K562 (cell line): ENCODE measurements at regions not wholly inside any gene's neighbourhood (a gene's known extent, or its start where the extent isn't known, plus 50 kb on each side); places are given as distances from the start of the nearest gene placed in this dataset.

Experiments used
- ARID1B ChIP-seq: fragments of 450-650 bp; IDR thresholded peaks from 2 replicates; pipeline ENCODE4 v1.6.1; 2016; ENCODE audit warnings: antibody characterized with exemption, mild to moderate bottlenecking, inconsistent platforms
- CBFB ChIP-seq: sonication (generic); formaldehyde crosslinking; IDR thresholded peaks from 2 replicates; pipeline ENCODE4 v1.4.0; 2020; ENCODE audit warnings: mild to moderate bottlenecking, missing genetic modification reagents
- CREBBP ChIP-seq: IDR thresholded peaks from one replicate; pipeline ENCODE4 v1.6.1; 2012; ENCODE audit warnings: low read depth, mild to moderate bottlenecking, control low read depth, inconsistent platforms, low read length
- ESRRA ChIP-seq: fragments of 450-650 bp; IDR thresholded peaks from 2 replicates; pipeline ENCODE4 v1.6.1; 2014; ENCODE audit warnings: low read depth, mild to moderate bottlenecking, moderate library complexity, borderline replicate concordance
- ETS2 ChIP-seq: IDR thresholded peaks from 2 replicates; pipeline ENCODE4 v1.6.1; 2016; ENCODE audit warnings: borderline replicate concordance, missing genetic modification characterization, mild to moderate bottlenecking, moderate library complexity, missing compliant biosample characterization; ENCODE audit not compliant: poor library complexity, severe bottlenecking
- FOXJ2 ChIP-seq: fragments of 200-800 bp; sonication (Bioruptor generic); IDR thresholded peaks from 2 replicates; pipeline ENCODE4 v1.6.1; 2016; ENCODE audit warnings: missing genetic modification characterization, missing compliant biosample characterization
- GABPA ChIP-seq: fragments of 200-800 bp; sonication (Bioruptor generic); conservative IDR thresholded peaks from 2 replicates; pipeline ENCODE4 v1.6.1; 2016; ENCODE audit warnings: low read depth, missing genetic modification characterization, missing compliant biosample characterization
- GATA2 ChIP-seq: sonication (generic); formaldehyde crosslinking; IDR thresholded peaks from 2 replicates; pipeline ENCODE4 v1.4.0; 2020; ENCODE audit warnings: mild to moderate bottlenecking, missing genetic modification reagents
- KDM5B ChIP-seq: fragments of 200-600 bp; sonication (generic); IDR thresholded peaks from 2 replicates; pipeline ENCODE4 v1.6.1; 2012; ENCODE audit warnings: low read depth, mild to moderate bottlenecking, moderate library complexity, low read length, control low read depth, inconsistent platforms; ENCODE audit not compliant: insufficient replicate concordance
- MCM5 ChIP-seq: fragments of 450-650 bp; IDR thresholded peaks from 2 replicates; pipeline ENCODE4 v1.6.1; 2016; ENCODE audit warnings: low read depth
- MEIS2 ChIP-seq: fragments of 450-650 bp; IDR thresholded peaks from 2 replicates; pipeline ENCODE4 v1.6.1; 2014; ENCODE audit warnings: mild to moderate bottlenecking; ENCODE audit not compliant: partially characterized antibody
- MXI1 ChIP-seq: IDR thresholded peaks from 2 replicates; pipeline ENCODE4 v1.6.1; 2011; ENCODE audit warnings: low read depth, mild to moderate bottlenecking, improper control_type of control experiment, low read length
- RFX1 ChIP-seq: fragments of 450-650 bp; IDR thresholded peaks from 2 replicates; pipeline ENCODE4 v1.6.1; 2016; ENCODE audit warnings: mild to moderate bottlenecking, moderate library complexity
- RHOXF2B ChIP-seq: fragments of 250-450 bp; sonication (Bioruptor Pico); conservative IDR thresholded peaks from 2 replicates; pipeline ENCODE4 v1.5.1; 2021
- SAFB ChIP-seq: fragments of 200-400 bp; formaldehyde crosslinking; IDR thresholded peaks from 2 replicates; pipeline ENCODE4 v1.6.1; 2017; ENCODE audit warnings: low read depth, low read length, borderline replicate concordance
- SMARCC2 ChIP-seq: fragments of 450-650 bp; IDR thresholded peaks from 2 replicates; pipeline ENCODE4 v1.6.1; 2017; ENCODE audit warnings: antibody characterized with exemption, moderate library complexity, mild to moderate bottlenecking, low read depth
- TBP ChIP-seq: optimal IDR thresholded peaks from 2 replicates; pipeline ENCODE3; 2011; ENCODE audit warnings: low read depth, low read length, improper control_type of control experiment
- TEAD1 ChIP-seq, 2 experiments: fragments of 450-650 bp in 1 of 2; sonication (generic) in 1 of 2; formaldehyde crosslinking; IDR thresholded peaks; 2 replicates each; pipeline versions ENCODE4 v1.4.0 to v1.8.0; 2020 to 2022; ENCODE audit warnings: mild to moderate bottlenecking in 2 of 2, missing genetic modification reagents in 1 of 2
- ZNF384 ChIP-seq: IDR thresholded peaks from 2 replicates; pipeline ENCODE4 v1.6.1; 2012; ENCODE audit warnings: low read depth, low read length, improper control_type of control experiment
- ZNF583 ChIP-seq: fragments of 250-450 bp; sonication (Bioruptor Pico); IDR thresholded peaks from 2 replicates; pipeline ENCODE4 v1.4.0; 2020
- ZNF778 ChIP-seq: fragments of 450-650 bp; formaldehyde crosslinking; IDR thresholded peaks from 2 replicates; pipeline ENCODE4 v1.4.0; 2020; ENCODE audit warnings: mild to moderate bottlenecking, moderate library complexity
- TF ChIP-seq, protein P1 (sequence below): IDR thresholded peaks from 2 replicates; pipeline ENCODE4 v1.6.1; 2011; ENCODE audit not compliant: insufficient read length; ENCODE audit errors: extremely low read depth
- TF ChIP-seq, protein P2 (sequence below), 2 experiments: fragments of 150-350 bp in 1 of 2; IDR thresholded peaks; 2 replicates each; pipeline ENCODE4 v1.6.1; 2012 to 2016; ENCODE audit warnings: low read depth in 2 of 2, low read length in 2 of 2, mild to moderate bottlenecking in 1 of 2, moderate library complexity in 1 of 2
- TF ChIP-seq, protein P3 (sequence below): fragments of 250-450 bp; sonication (Bioruptor Pico); IDR thresholded peaks from 2 replicates; pipeline ENCODE4 v1.8.0; 2022; ENCODE audit warnings: moderate library complexity, mild to moderate bottlenecking, inconsistent platforms
- TF ChIP-seq, protein P4 (sequence below): sonication (generic); formaldehyde crosslinking; IDR thresholded peaks from 2 replicates; pipeline ENCODE4 v1.9.0; 2022; ENCODE audit warnings: mild to moderate bottlenecking, missing genetic modification reagents

DNA sequence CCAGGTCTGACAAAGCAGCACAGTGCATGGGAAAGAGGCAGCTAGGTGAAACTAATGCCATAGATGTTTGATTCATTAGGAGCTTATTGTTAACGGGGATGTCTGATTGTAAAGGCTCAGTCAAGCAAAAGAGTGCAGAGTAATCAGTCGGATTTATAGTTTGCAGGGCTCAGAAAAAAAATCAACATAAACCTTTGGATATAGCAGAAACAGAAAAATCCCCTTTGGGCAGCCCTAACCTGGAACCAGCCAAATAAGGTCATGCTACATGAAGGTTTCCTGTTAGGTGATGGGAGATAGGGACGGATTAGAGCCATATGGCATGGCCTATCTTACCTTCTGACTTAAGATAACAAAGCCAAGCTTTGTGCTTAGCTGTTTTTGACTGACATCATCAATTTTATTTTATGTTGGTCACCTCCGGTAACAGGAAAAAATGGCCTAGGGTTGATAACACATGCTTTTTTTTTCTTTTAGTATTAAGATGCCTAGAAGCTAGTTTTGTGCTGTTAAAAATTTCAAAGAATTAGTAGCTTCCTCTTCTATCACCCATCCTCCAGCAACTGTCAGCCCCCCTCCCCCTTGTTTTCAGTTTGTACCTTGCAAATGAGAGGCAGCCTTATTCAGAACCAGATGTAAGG is 60.7 kb upstream of the ZEB2 start (continued):
- no peak for TF ChIP-seq MCM5
- no peak for TF ChIP-seq CREBBP
- TF ChIP-seq CBFB (CRISPR knock-in tag): no peak
- TF ChIP-seq ETS2 (tag): no peak
- TF ChIP-seq, protein P1, sequence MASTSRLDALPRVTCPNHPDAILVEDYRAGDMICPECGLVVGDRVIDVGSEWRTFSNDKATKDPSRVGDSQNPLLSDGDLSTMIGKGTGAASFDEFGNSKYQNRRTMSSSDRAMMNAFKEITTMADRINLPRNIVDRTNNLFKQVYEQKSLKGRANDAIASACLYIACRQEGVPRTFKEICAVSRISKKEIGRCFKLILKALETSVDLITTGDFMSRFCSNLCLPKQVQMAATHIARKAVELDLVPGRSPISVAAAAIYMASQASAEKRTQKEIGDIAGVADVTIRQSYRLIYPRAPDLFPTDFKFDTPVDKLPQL: no peak
- no peak for TF ChIP-seq ZNF778 (CRISPR knock-in tag)
- 0 out of 2 replicates have a peak, but pooled peaks have one; percentile 59 for TF ChIP-seq SMARCC2
- 0 out of 2 replicates have a peak, but pooled peaks have one; percentile 22 for TF ChIP-seq GABPA (tag)
- TF ChIP-seq ZNF583 (CRISPR knock-in tag): no peak
- peak; percentile 83 for TF ChIP-seq ZNF384
- TF ChIP-seq FOXJ2: no peak
- TF ChIP-seq, protein P2, sequence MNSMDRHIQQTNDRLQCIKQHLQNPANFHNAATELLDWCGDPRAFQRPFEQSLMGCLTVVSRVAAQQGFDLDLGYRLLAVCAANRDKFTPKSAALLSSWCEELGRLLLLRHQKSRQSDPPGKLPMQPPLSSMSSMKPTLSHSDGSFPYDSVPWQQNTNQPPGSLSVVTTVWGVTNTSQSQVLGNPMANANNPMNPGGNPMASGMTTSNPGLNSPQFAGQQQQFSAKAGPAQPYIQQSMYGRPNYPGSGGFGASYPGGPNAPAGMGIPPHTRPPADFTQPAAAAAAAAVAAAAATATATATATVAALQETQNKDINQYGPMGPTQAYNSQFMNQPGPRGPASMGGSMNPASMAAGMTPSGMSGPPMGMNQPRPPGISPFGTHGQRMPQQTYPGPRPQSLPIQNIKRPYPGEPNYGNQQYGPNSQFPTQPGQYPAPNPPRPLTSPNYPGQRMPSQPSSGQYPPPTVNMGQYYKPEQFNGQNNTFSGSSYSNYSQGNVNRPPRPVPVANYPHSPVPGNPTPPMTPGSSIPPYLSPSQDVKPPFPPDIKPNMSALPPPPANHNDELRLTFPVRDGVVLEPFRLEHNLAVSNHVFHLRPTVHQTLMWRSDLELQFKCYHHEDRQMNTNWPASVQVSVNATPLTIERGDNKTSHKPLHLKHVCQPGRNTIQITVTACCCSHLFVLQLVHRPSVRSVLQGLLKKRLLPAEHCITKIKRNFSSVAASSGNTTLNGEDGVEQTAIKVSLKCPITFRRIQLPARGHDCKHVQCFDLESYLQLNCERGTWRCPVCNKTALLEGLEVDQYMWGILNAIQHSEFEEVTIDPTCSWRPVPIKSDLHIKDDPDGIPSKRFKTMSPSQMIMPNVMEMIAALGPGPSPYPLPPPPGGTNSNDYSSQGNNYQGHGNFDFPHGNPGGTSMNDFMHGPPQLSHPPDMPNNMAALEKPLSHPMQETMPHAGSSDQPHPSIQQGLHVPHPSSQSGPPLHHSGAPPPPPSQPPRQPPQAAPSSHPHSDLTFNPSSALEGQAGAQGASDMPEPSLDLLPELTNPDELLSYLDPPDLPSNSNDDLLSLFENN (IDR thresholded peaks at IDR 0.05; ENCODE audit: low read depth in 2 of 2, low read length in 2 of 2): no peak; a peak in 1 of 4 replicates
- TF ChIP-seq ARID1B: peak; percentile 93
- TF ChIP-seq, protein P3, sequence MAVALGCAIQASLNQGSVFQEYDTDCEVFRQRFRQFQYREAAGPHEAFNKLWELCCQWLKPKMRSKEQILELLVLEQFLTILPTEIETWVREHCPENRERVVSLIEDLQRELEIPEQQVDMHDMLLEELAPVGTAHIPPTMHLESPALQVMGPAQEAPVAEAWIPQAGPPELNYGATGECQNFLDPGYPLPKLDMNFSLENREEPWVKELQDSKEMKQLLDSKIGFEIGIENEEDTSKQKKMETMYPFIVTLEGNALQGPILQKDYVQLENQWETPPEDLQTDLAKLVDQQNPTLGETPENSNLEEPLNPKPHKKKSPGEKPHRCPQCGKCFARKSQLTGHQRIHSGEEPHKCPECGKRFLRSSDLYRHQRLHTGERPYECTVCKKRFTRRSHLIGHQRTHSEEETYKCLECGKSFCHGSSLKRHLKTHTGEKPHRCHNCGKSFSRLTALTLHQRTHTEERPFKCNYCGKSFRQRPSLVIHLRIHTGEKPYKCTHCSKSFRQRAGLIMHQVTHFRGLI: no peak
- TF ChIP-seq KDM5B: peak; percentile 39
- no peak for TF ChIP-seq TBP
- no peak for TF ChIP-seq SAFB
- peak; percentile 82 for TF ChIP-seq MEIS2
- no peak for TF ChIP-seq ESRRA
- TF ChIP-seq, protein P4, sequence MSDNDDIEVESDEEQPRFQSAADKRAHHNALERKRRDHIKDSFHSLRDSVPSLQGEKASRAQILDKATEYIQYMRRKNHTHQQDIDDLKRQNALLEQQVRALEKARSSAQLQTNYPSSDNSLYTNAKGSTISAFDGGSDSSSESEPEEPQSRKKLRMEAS (CRISPR knock-in tag): no peak
- TF ChIP-seq RHOXF2B (CRISPR knock-in tag): no peak
- no peak for TF ChIP-seq MXI1
- TF ChIP-seq RFX1: no peak
- TF ChIP-seq GATA2: peak; percentile 78
- TF ChIP-seq TEAD1 (CRISPR knock-in tag; IDR thresholded peaks at IDR 0.05): no peak
